ENCODE measurements at regions not wholly inside any gene's neighbourhood (a gene's known extent, or its start where the extent isn't known, plus 50 kb on each side); places are given as distances from the start of the nearest gene placed in this dataset.

GRCh38 chr18:40673150-40673549, 1281.9 kb upstream of the PIK3C3 start:
- WGBS, 3 donors: 56 to 64% (median 63%) methylated on average over 3 of the region's 3 CpGs
- TF ChIP-seq EP300 (IDR thresholded peaks at IDR 0.05) (no peak), CTCF (IDR thresholded peaks at IDR 0.05) (no peak), POLR2A (IDR thresholded peaks at IDR 0.05) (no peak)
- H3K27ac ChIP-seq: no peak overlapping the region
- no peaks in the 10 kb centered on the region for H3K9me3 ChIP-seq
- intact Hi-C loops (cut with DNase I): no loop called here
- H3K4me1 ChIP-seq (ENCODE audit: insufficient read depth): no peaks in the 10 kb centered on the region
- no peak for DNase-seq
- H3K4me3 ChIP-seq: no peak overlapping the region
- no peaks in the 10 kb centered on the region for H3K27me3 ChIP-seq
- no peaks in the 10 kb centered on the region for H3K36me3 ChIP-seq

- WGBS, 3 donors: 78 to 88% (median 82%) methylated on average over 4 of the region's 4 CpGs
- intact Hi-C loops (cut with DNase I): no loop called here
Measured at GRCh38 chr18:40672590-40672989, 1282.4 kb upstream of the PIK3C3 start.

GRCh38 chr18:40670668-40671375, 1284.2 kb upstream of the PIK3C3 start:
- H3K36me3 ChIP-seq: no peaks in the 10 kb centered on the region
- 61 to 72% (median 69%) methylated on average over 8 of the region's 8 CpGs for WGBS, 3 donors
- H3K27ac ChIP-seq: no peak overlapping the region
- no peak overlapping the region for H3K4me3 ChIP-seq
- no peaks in the 10 kb centered on the region for H3K27me3 ChIP-seq
- H3K4me1 ChIP-seq (ENCODE audit: insufficient read depth): no peaks in the 10 kb centered on the region
- TF ChIP-seq POLR2A (IDR thresholded peaks at IDR 0.05): no peak
- TF ChIP-seq EP300 (IDR thresholded peaks at IDR 0.05): no peak
- TF ChIP-seq CTCF (IDR thresholded peaks at IDR 0.05): no peak
- intact Hi-C loops (cut with DNase I): no loop called here
- no peak for DNase-seq
- no peaks in the 10 kb centered on the region for H3K9me3 ChIP-seq

More at GRCh38 chr18:40672590-40672989, 1282.4 kb upstream of the PIK3C3 start:
- Histone ChIP-seq H3K36me3 (no peaks in the 10 kb centered on the region), H3K4me3 (no peak overlapping the region), H3K27ac (no peak overlapping the region), H3K4me1 (ENCODE audit: insufficient read depth) (no peaks in the 10 kb centered on the region), H3K27me3 (no peaks in the 10 kb centered on the region), H3K9me3 (no peaks in the 10 kb centered on the region)
- no peak for DNase-seq
- TF ChIP-seq CTCF (IDR thresholded peaks at IDR 0.05) (no peak), POLR2A (IDR thresholded peaks at IDR 0.05) (no peak), EP300 (IDR thresholded peaks at IDR 0.05) (no peak)

GRCh38 chr18:40662898-40663437, 1292.1 kb upstream of the PIK3C3 start:
- intact Hi-C loops (cut with DNase I): no loop called here
- DNase-seq: peak in 1 of 5 donors; percentile 11

More at GRCh38 chr18:40662898-40663437, 1292.1 kb upstream of the PIK3C3 start:
- WGBS, 3 donors: 85 to 89% (median 87%) methylated on average over 16 of the region's 16 CpGs
- no peaks in the 10 kb centered on the region for H3K27me3 ChIP-seq
- TF ChIP-seq EP300 (IDR thresholded peaks at IDR 0.05): no peak
- no peak for TF ChIP-seq CTCF (IDR thresholded peaks at IDR 0.05)
- no peaks in the 10 kb centered on the region for H3K36me3 ChIP-seq
- H3K4me3 ChIP-seq: no peak overlapping the region
- H3K27ac ChIP-seq: no peak overlapping the region
- no peaks in the 10 kb centered on the region for H3K4me1 ChIP-seq (ENCODE audit: insufficient read depth)
- no peaks in the 10 kb centered on the region for H3K9me3 ChIP-seq

Data from ovary (tissue), 7 donors.